Transverse colon (tissue), 3 donors: ENCODE measurements at regions not wholly inside any gene's neighbourhood (a gene's known extent, or its start where the extent isn't known, plus 50 kb on each side); places are given as distances from the start of the nearest gene placed in this dataset.

ENCODE experiments used
- EP300 ChIP-seq: sonication (generic); formaldehyde crosslinking; IDR thresholded peaks from one replicate; pipeline ENCODE4 v1.6.1; 2017; ENCODE audit warnings: antibody characterized with exemption, low read depth
- POLR2A ChIP-seq: fragments of 450-650 bp; IDR thresholded peaks from one replicate; pipeline ENCODE4 v1.6.1; 2016; ENCODE audit warnings: antibody characterized with exemption, mild to moderate bottlenecking, moderate library complexity
- TF ChIP-seq, protein P1 (sequence below), 5 experiments: fragments of 200-600 bp in 3 of 5; fragments of 450-650 bp in 2 of 5; sonication (generic) in 3 of 5; IDR thresholded peaks; 1 replicate in 2 of 5; 2 replicates in 3 of 5; pipeline ENCODE4 v1.5.1; 2016 to 2017; ENCODE audit warnings: antibody characterized with exemption in 5 of 5, inconsistent platforms in 3 of 5, mild to moderate bottlenecking in 2 of 5, moderate library complexity in 1 of 5

DNA sequence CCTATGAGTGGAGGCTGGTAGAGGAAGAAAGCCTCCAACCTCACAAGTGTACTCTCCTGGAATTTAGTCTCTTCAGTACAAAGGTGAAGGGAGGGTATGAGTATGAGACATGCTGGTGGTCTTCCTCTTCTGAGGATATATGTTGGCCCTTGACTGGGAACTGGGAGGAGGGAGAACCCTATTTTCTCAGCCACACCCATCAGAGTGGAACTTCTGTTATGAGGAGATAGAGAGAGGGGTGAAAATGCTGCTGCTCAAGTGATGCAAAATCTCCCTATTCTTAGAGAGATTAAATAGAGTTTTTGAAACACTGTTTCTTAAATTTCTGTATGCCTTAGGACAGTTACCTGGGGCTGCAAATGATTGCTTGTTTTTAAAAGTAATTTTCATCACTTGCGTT is 203.4 kb upstream of the PRR16 start:
- TF ChIP-seq, protein P1, sequence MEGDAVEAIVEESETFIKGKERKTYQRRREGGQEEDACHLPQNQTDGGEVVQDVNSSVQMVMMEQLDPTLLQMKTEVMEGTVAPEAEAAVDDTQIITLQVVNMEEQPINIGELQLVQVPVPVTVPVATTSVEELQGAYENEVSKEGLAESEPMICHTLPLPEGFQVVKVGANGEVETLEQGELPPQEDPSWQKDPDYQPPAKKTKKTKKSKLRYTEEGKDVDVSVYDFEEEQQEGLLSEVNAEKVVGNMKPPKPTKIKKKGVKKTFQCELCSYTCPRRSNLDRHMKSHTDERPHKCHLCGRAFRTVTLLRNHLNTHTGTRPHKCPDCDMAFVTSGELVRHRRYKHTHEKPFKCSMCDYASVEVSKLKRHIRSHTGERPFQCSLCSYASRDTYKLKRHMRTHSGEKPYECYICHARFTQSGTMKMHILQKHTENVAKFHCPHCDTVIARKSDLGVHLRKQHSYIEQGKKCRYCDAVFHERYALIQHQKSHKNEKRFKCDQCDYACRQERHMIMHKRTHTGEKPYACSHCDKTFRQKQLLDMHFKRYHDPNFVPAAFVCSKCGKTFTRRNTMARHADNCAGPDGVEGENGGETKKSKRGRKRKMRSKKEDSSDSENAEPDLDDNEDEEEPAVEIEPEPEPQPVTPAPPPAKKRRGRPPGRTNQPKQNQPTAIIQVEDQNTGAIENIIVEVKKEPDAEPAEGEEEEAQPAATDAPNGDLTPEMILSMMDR (IDR thresholded peaks at IDR 0.05): no peak
- TF ChIP-seq EP300 (no peak), POLR2A (no peak)
